CD14-positive monocyte (primary cell): ENCODE measurements at regions not wholly inside any gene's neighbourhood (a gene's known extent, or its start where the extent isn't known, plus 50 kb on each side); places are given as distances from the start of the nearest gene placed in this dataset.

ENCODE experiments used
- DNase-seq, 3 donors: peaks; one replicate each; pipeline ENCODE4 v3.0.0-alpha.2; 2011 to 2022
- H2AFZ ChIP-seq: 2 replicates; pipeline ENCODE4 v1.6.0; 2012; ENCODE audit warnings: mild to moderate bottlenecking, low read depth, low read length, inconsistent platforms; ENCODE audit not compliant: insufficient read depth, poor library complexity, severe bottlenecking
- H3K27ac ChIP-seq, 2 donors: 1 replicate in 1 of 2; 2 replicates in 1 of 2; pipeline ENCODE4 v1.5.1; 2012 to 2013; ENCODE audit warnings: low read length in 2 of 2, control low read depth in 1 of 2, inconsistent platforms in 1 of 2, low read depth in 1 of 2, mild to moderate bottlenecking in 1 of 2
- H3K27me3 ChIP-seq, 2 donors: one replicate each; pipeline versions ENCODE4 v1.6.0 to v1.6.1; 2011 to 2013; ENCODE audit warnings: low read length in 2 of 2; ENCODE audit not compliant: control insufficient read depth in 2 of 2, insufficient read depth in 2 of 2
- H3K36me3 ChIP-seq, 2 donors: replicated peaks in 1 of 2; 1 replicate in 1 of 2; 2 replicates in 1 of 2; pipeline versions ENCODE4 v1.5.1 to v1.6.1; 2012 to 2013; ENCODE audit warnings: low read length in 2 of 2, control low read depth in 1 of 2, inconsistent platforms in 1 of 2, mild to moderate bottlenecking in 1 of 2; ENCODE audit not compliant: insufficient read depth in 2 of 2, control insufficient read depth in 1 of 2
- H3K4me1 ChIP-seq, 2 donors: 1 replicate in 1 of 2; 2 replicates in 1 of 2; pipeline versions ENCODE4 v1.5.1 to v1.6.1; 2012 to 2013; ENCODE audit warnings: low read length in 2 of 2, control low read depth in 1 of 2, inconsistent platforms in 1 of 2, mild to moderate bottlenecking in 1 of 2, moderate library complexity in 1 of 2; ENCODE audit not compliant: insufficient read depth in 2 of 2, control insufficient read depth in 1 of 2
- H3K4me2 ChIP-seq: replicated peaks from 2 replicates; pipeline ENCODE3; 2012; ENCODE audit warnings: low read length, moderate library complexity, mild to moderate bottlenecking; ENCODE audit not compliant: poor library complexity, severe bottlenecking; ENCODE audit errors: extremely low read depth
- H3K4me3 ChIP-seq, 3 experiments: fragments of 200-600 bp in 1 of 3; sonication (generic) in 1 of 3; replicated peaks in 1 of 3; 1 replicate in 2 of 3; 2 replicates in 1 of 3; pipeline ENCODE4 v1.5.1; 2011 to 2013; ENCODE audit warnings: low read length in 3 of 3, mild to moderate bottlenecking in 3 of 3, control low read depth in 2 of 3, low read depth in 2 of 3, inconsistent platforms in 1 of 3, moderate library complexity in 1 of 3
- H3K79me2 ChIP-seq: 2 replicates; pipeline ENCODE4 v1.6.0; 2012; ENCODE audit warnings: mild to moderate bottlenecking, control low read depth, inconsistent platforms, low read length, moderate library complexity; ENCODE audit not compliant: insufficient read depth
- H3K9ac ChIP-seq: 2 replicates; pipeline ENCODE4 v1.6.0; 2017; ENCODE audit warnings: low read length, mild to moderate bottlenecking; ENCODE audit not compliant: insufficient read depth, poor library complexity, severe bottlenecking
- H3K9me3 ChIP-seq, 2 donors: replicated peaks in 1 of 2; 1 replicate in 1 of 2; 2 replicates in 1 of 2; pipeline versions ENCODE4 v1.5.1 to v1.6.1; 2012 to 2013; ENCODE audit warnings: low read length in 2 of 2, control low read depth in 1 of 2; ENCODE audit not compliant: control insufficient read depth in 1 of 2, insufficient read depth in 1 of 2
- H4K20me1 ChIP-seq: 2 replicates; pipeline ENCODE4 v1.6.0; 2012; ENCODE audit warnings: mild to moderate bottlenecking, low read length, control low read depth, moderate library complexity; ENCODE audit not compliant: insufficient read depth
- H3K27ac Mint-ChIP-seq, 7 donors: one replicate each; pipeline ENCODE4 v1.8.0; 2020; ENCODE audit warnings: mild to moderate bottlenecking in 7 of 7, mixed read lengths in 7 of 7, moderate library complexity in 6 of 7, inconsistent platforms in 2 of 7
- H3K27me3 Mint-ChIP-seq, 3 donors: one replicate each; pipeline ENCODE4 v1.8.0; 2021 to 2022; ENCODE audit warnings: low read depth in 3 of 3, mild to moderate bottlenecking in 3 of 3, mixed read lengths in 3 of 3, moderate library complexity in 3 of 3, inconsistent platforms in 1 of 3
- H3K36me3 Mint-ChIP-seq, 2 donors: one replicate each; pipeline ENCODE4 v1.8.0; 2020; ENCODE audit warnings: mixed read lengths in 2 of 2, inconsistent platforms in 1 of 2, mild to moderate bottlenecking in 1 of 2
- H3K4me1 Mint-ChIP-seq: one replicate; pipeline ENCODE4 v1.8.0; 2020; ENCODE audit warnings: mild to moderate bottlenecking, mixed read lengths
- H3K4me3 Mint-ChIP-seq, 2 donors: one replicate each; pipeline ENCODE4 v1.8.0; 2020; ENCODE audit warnings: mild to moderate bottlenecking in 2 of 2, mixed read lengths in 2 of 2, moderate library complexity in 1 of 2
- H3K9me3 Mint-ChIP-seq, 7 donors: one replicate each; pipeline ENCODE4 v1.8.0; 2020 to 2022; ENCODE audit warnings: mixed read lengths in 7 of 7, mild to moderate bottlenecking in 6 of 7, moderate library complexity in 6 of 7, inconsistent platforms in 2 of 7
- WGBS: methylation state at CpG from one replicate; pipeline ENCODE4 v1.1.5; 2013; ENCODE audit warnings: missing lambda C conversion rate; ENCODE audit not compliant: insufficient coverage; 5-methylcytosine and 5-hydroxymethylcytosine counted together
- intact Hi-C, 2 donors: fragments of 100-400 bp; cut with micrococcal nuclease; formaldehyde crosslinking; loops; one replicate each; pipeline versions ENCODE4 v1.15.0 to v1.15.1; 2023
- TF ChIP-seq, protein P1 (sequence below): fragments of 200-600 bp; IDR thresholded peaks from one replicate; pipeline ENCODE4 v1.8.0; 2022; ENCODE audit warnings: antibody characterized with exemption, mild to moderate bottlenecking

DNA sequence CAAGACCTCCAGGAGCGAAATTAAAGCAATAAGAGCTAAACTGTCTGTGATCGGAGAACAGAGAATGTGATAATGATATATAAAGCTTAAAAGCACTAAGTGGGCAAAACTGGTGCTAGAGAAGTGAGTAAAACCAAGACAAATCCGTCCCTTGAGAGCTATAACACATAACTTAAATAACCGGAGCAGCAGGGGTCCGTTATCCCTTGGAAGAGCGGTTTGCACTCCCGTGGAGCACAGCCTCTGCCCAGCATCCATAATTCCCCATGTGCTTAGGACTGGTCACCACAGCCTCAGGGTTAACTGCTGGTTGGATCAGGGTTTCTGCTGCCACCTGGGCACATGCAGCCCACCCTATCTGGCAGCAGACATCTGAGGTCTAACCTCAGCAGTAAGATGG, 489.0 kb downstream of the NPIPA7 start:
- Mint-ChIP-seq H3K36me3 (no peaks in the 10 kb centered on the region), H3K27me3 (peaks cover 2 to 18% (median 9%) of the 10 kb centered on the region in 3 donors), H3K9me3 (peaks cover 0 to 2% (median 0%) of the 10 kb centered on the region in 7 donors), H3K4me3 (no peak overlapping the region), H3K4me1 (no peaks in the 10 kb centered on the region), H3K27ac (no peak overlapping the region)
- no peak overlapping the region for H3K27ac ChIP-seq
- no peak overlapping the region for H3K9ac ChIP-seq
- no peak overlapping the region for H2AFZ ChIP-seq
- intact Hi-C loops = no loop called here
- no peaks in the 10 kb centered on the region for H3K9me3 ChIP-seq
- no peaks in the 10 kb centered on the region for H3K36me3 ChIP-seq
- TF ChIP-seq, protein P1, sequence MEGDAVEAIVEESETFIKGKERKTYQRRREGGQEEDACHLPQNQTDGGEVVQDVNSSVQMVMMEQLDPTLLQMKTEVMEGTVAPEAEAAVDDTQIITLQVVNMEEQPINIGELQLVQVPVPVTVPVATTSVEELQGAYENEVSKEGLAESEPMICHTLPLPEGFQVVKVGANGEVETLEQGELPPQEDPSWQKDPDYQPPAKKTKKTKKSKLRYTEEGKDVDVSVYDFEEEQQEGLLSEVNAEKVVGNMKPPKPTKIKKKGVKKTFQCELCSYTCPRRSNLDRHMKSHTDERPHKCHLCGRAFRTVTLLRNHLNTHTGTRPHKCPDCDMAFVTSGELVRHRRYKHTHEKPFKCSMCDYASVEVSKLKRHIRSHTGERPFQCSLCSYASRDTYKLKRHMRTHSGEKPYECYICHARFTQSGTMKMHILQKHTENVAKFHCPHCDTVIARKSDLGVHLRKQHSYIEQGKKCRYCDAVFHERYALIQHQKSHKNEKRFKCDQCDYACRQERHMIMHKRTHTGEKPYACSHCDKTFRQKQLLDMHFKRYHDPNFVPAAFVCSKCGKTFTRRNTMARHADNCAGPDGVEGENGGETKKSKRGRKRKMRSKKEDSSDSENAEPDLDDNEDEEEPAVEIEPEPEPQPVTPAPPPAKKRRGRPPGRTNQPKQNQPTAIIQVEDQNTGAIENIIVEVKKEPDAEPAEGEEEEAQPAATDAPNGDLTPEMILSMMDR = no peak
- H3K4me2 ChIP-seq = no peak overlapping the region
- no peak overlapping the region for H3K4me3 ChIP-seq
- H3K4me1 ChIP-seq = no peaks in the 10 kb centered on the region
- H4K20me1 ChIP-seq = no peaks in the 10 kb centered on the region
- H3K27me3 ChIP-seq = no peaks in the 10 kb centered on the region
- 81% methylated on average over 6 of the region's 7 CpGs for WGBS
- no peak for DNase-seq
- no peaks in the 10 kb centered on the region for H3K79me2 ChIP-seq

DNA sequence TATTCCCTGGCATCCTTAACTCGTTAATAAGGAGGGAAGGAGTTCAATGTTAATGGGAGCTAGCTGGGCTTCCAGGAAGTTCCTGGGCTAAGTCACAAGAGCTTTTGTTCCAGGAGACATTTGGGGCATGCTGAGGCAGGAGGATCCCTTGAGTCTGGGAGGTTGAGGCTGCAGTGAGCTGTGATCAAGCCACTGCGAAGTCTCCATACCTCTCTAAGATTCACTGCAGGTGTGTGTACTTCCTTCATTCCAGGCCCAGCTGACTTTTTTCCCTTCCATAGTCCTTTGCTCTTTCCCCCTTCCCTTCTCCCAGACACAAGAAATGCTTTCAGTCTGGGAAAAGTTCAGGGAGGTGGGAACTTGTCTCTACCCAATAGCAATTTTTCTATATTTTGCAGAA, 489.8 kb downstream of the NPIPA7 start:
- Mint-ChIP-seq H3K9me3 (peaks cover 0 to 2% (median 0%) of the 10 kb centered on the region in 7 donors), H3K36me3 (no peaks in the 10 kb centered on the region), H3K27me3 (peaks cover 2 to 20% (median 10%) of the 10 kb centered on the region in 3 donors), H3K4me3 (no peak overlapping the region), H3K27ac (no peak overlapping the region), H3K4me1 (no peaks in the 10 kb centered on the region)
- Histone ChIP-seq H3K4me2 (no peak overlapping the region), H3K27me3 (no peaks in the 10 kb centered on the region), H3K9ac (no peak overlapping the region), H3K36me3 (no peaks in the 10 kb centered on the region), H2AFZ (no peak overlapping the region), H3K9me3 (no peaks in the 10 kb centered on the region), H3K79me2 (no peaks in the 10 kb centered on the region), H3K27ac (no peak overlapping the region), H3K4me3 (no peak overlapping the region), H3K4me1 (no peaks in the 10 kb centered on the region), H4K20me1 (no peaks in the 10 kb centered on the region)
- TF ChIP-seq, protein P1 = no peak
- DNase-seq = no peak
- intact Hi-C loops = no loop called here
- 82% methylated on average over 1 of the region's 2 CpGs for WGBS
